GM21367 (cell line): ENCODE measurements at regions not wholly inside any gene's neighbourhood (a gene's known extent, or its start where the extent isn't known, plus 50 kb on each side); places are given as distances from the start of the nearest gene placed in this dataset.

Source experiments
- ATAC-seq: cut with Tn5 transposase; IDR thresholded peaks from one replicate; pipeline ENCODE4 v1.9.1; 2021; ENCODE audit not compliant: unreplicated experiment

- no peak for ATAC-seq
Measured at GRCh38 chr4:27819246-27819645, 958.6 kb downstream of the STIM2 start.

GRCh38 chr4:27828843-27829242 is 968.2 kb downstream of the STIM2 start:
- ATAC-seq: no peak

GRCh38 chr4:27830251-27830650 is 969.6 kb downstream of the STIM2 start:
- no peak for ATAC-seq

GRCh38 chr4:27835851-27836250 is 975.2 kb downstream of the STIM2 start:
- no peak for ATAC-seq

- no peak for ATAC-seq
Measured at GRCh38 chr4:27836523-27836922, 975.9 kb downstream of the STIM2 start.

GRCh38 chr4:27843776-27844175 is 983.1 kb downstream of the STIM2 start:
- ATAC-seq: no peak

GRCh38 chr4:27844376-27844775 is 983.7 kb downstream of the STIM2 start:
- ATAC-seq: no peak

GRCh38 chr4:27846951-27847350 is 986.3 kb downstream of the STIM2 start:
- ATAC-seq: no peak

- ATAC-seq: no peak
Measured at GRCh38 chr4:27861381-27861787, 1000.7 kb downstream of the STIM2 start.

GRCh38 chr4:27861802-27862201 is 1001.2 kb downstream of the STIM2 start:
- ATAC-seq: no peak

GRCh38 chr4:27873596-27873995 is 1013.0 kb downstream of the STIM2 start:
- no peak for ATAC-seq

- ATAC-seq: no peak
Measured at GRCh38 chr4:27881705-27882104, 1021.1 kb downstream of the STIM2 start.

- no peak for ATAC-seq
Measured at GRCh38 chr4:27886120-27886519, 1025.5 kb downstream of the STIM2 start.

GRCh38 chr4:27887646-27888045 is 1027.0 kb downstream of the STIM2 start:
- ATAC-seq: no peak

- ATAC-seq: no peak
Measured at GRCh38 chr4:27888505-27888904, 1027.9 kb downstream of the STIM2 start.

GRCh38 chr4:27894951-27895350 is 1034.3 kb downstream of the STIM2 start:
- ATAC-seq: no peak

- no peak for ATAC-seq
Measured at GRCh38 chr4:27908356-27908755, 1047.7 kb downstream of the STIM2 start.

GRCh38 chr4:27910227-27910626 is 1049.6 kb downstream of the STIM2 start:
- ATAC-seq: no peak

- ATAC-seq: no peak
Measured at GRCh38 chr4:27911047-27911446, 1050.4 kb downstream of the STIM2 start.

GRCh38 chr4:27913738-27914137 is 1053.1 kb downstream of the STIM2 start:
- no peak for ATAC-seq

GRCh38 chr4:27915822-27916221 is 1055.2 kb downstream of the STIM2 start:
- ATAC-seq: no peak

- no peak for ATAC-seq
Measured at GRCh38 chr4:27916452-27917184, 1056.0 kb downstream of the STIM2 start.

GRCh38 chr4:27917381-27917780 is 1056.7 kb downstream of the STIM2 start:
- ATAC-seq: no peak
